Kidney capillary endothelial cell (primary cell): ENCODE measurements at regions not wholly inside any gene's neighbourhood (a gene's known extent, or its start where the extent isn't known, plus 50 kb on each side); places are given as distances from the start of the nearest gene placed in this dataset.

Experiments used
- DNase-seq: peaks from one replicate; pipeline ENCODE4 v3.0.0-alpha.2; 2018; ENCODE audit warnings: low spot score

GRCh38 chr21:24222676-24223075 is 1384.6 kb downstream of the MRPL39 start:
- DNase-seq, result no peak

GRCh38 chr21:24220446-24220845 is 1386.8 kb downstream of the MRPL39 start:
- no peak for DNase-seq

- no peak for DNase-seq
These were observed 1390.1 kb downstream of the MRPL39 start for GRCh38 chr21:24217151-24217550.

GRCh38 chr21:24210130-24210529 is 1397.2 kb downstream of the MRPL39 start:
- DNase-seq, result no peak

GRCh38 chr21:24208562-24209260 is 1398.6 kb downstream of the MRPL39 start:
- DNase-seq, result no peak

- DNase-seq, result no peak
These were observed 1402.0 kb downstream of the MRPL39 start for GRCh38 chr21:24205319-24205718.

GRCh38 chr21:24204641-24205040 is 1402.6 kb downstream of the MRPL39 start:
- no peak for DNase-seq

- no peak for DNase-seq
These were observed 1407.2 kb downstream of the MRPL39 start for GRCh38 chr21:24200052-24200451.

GRCh38 chr21:24197923-24198322 is 1409.4 kb downstream of the MRPL39 start:
- DNase-seq, result no peak

GRCh38 chr21:24197132-24197643 is 1410.1 kb downstream of the MRPL39 start:
- DNase-seq, result no peak

- no peak for DNase-seq
These were observed 1418.8 kb downstream of the MRPL39 start for GRCh38 chr21:24188506-24188905.

- DNase-seq, result no peak
These were observed 1424.2 kb downstream of the MRPL39 start for GRCh38 chr21:24183077-24183476.

GRCh38 chr21:24179110-24179509 is 1428.2 kb downstream of the MRPL39 start:
- DNase-seq, result no peak

- no peak for DNase-seq
These were observed 1432.2 kb downstream of the MRPL39 start for GRCh38 chr21:24175106-24175505.

GRCh38 chr21:24171736-24172135 is 1435.5 kb downstream of the MRPL39 start:
- DNase-seq, result no peak

GRCh38 chr21:24163539-24163938 is 1443.7 kb downstream of the MRPL39 start:
- no peak for DNase-seq

- DNase-seq, result no peak
These were observed 1446.8 kb downstream of the MRPL39 start for GRCh38 chr21:24160528-24160927.

- no peak for DNase-seq
These were observed 1454.1 kb downstream of the MRPL39 start for GRCh38 chr21:24153137-24153536.

GRCh38 chr21:24150753-24151152 is 1456.5 kb downstream of the MRPL39 start:
- no peak for DNase-seq

- no peak for DNase-seq
These were observed 1458.8 kb downstream of the MRPL39 start for GRCh38 chr21:24148461-24148860.

GRCh38 chr21:24147674-24148073 is 1459.6 kb downstream of the MRPL39 start:
- no peak for DNase-seq

- DNase-seq, result no peak
These were observed 1476.2 kb downstream of the MRPL39 start for GRCh38 chr21:24131056-24131455.

- no peak for DNase-seq
These were observed 1479.6 kb downstream of the MRPL39 start for GRCh38 chr21:24127651-24128050.

- DNase-seq, result no peak
These were observed 1483.5 kb downstream of the MRPL39 start for GRCh38 chr21:24123785-24124184.
